NT2/D1 (cell line): ENCODE measurements at regions not wholly inside any gene's neighbourhood (a gene's known extent, or its start where the extent isn't known, plus 50 kb on each side); places are given as distances from the start of the nearest gene placed in this dataset.

ENCODE experiments used
- SUZ12 ChIP-seq: IDR thresholded peaks from 2 replicates; pipeline ENCODE4 v1.6.1; 2011; ENCODE audit not compliant: insufficient read length, insufficient read depth; ENCODE audit errors: extremely low read depth
- YY1 ChIP-seq: IDR thresholded peaks from 2 replicates; pipeline ENCODE4 v1.6.1; 2011; ENCODE audit not compliant: insufficient read length, insufficient read depth
- ZNF274 ChIP-seq: IDR thresholded peaks from 2 replicates; pipeline ENCODE4 v1.6.1; 2011; ENCODE audit warnings: mild to moderate bottlenecking, low read depth, low read length

DNA sequence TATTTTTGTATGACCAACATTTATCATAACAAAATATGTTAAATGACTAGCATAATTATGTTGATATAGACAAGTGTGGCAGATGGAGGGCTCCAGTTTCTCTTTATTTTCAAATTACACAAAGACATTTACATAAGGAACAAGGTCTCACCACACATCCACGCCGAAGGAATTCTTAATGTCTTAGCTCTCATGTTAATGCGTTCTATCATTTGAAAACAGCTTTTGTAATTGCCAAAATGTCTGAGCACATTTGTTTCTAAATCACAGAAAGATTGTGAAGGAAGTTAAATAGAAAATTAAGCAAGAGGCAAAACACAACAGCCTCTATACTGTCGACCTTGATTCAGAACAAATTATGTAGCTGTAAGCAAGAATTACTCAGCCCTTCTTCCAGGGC, 223.0 kb upstream of the NR5A2 start:
- TF ChIP-seq YY1 (no peak), ZNF274 (no peak), SUZ12 (no peak)
